H1 (cell line): ENCODE measurements at regions not wholly inside any gene's neighbourhood (a gene's known extent, or its start where the extent isn't known, plus 50 kb on each side); places are given as distances from the start of the nearest gene placed in this dataset.

ENCODE experiments used
- CTCF ChIA-PET: fragments of 300-600 bp; sonication (Branson Sonifier 250); formaldehyde crosslinking; loops from one replicate; lab custom pipeline; 2021; ENCODE audit not compliant: partially characterized antibody; lab: Charles Lee
- POLR2A ChIA-PET: fragments of 300-600 bp; sonication (Branson Sonifier 250); formaldehyde crosslinking; loops from one replicate; lab custom pipeline; 2021; ENCODE audit warnings: inconsistent platforms; ENCODE audit not compliant: partially characterized antibody; lab: Charles Lee
- DNase-seq, 2 experiments: peaks; one replicate each; pipeline versions ENCODE4 v3.0.0 to v3.0.0-alpha.2; 2010 to 2022; ENCODE audit warnings: low spot score in 2 of 2, low read depth in 1 of 2, mixed read lengths in 1 of 2
- FAIRE-seq: peaks from 2 replicates; lab custom pipeline; 2011; peaks lifted over from hg19 to GRCh38; lab: Jason Lieb, UNC
- H2AFZ ChIP-seq: 2 replicates; pipeline ENCODE4 v1.8.1; 2012; ENCODE audit warnings: low read length, inconsistent platforms
- H2AK5ac ChIP-seq: 2 replicates; pipeline ENCODE4 v1.6.1; 2013; ENCODE audit warnings: low read depth, low read length
- H2BK120ac ChIP-seq: replicated peaks from 2 replicates; pipeline ENCODE3; 2013; ENCODE audit warnings: low read depth, low read length, inconsistent platforms
- H2BK12ac ChIP-seq: 2 replicates; pipeline ENCODE4 v1.6.1; 2013; ENCODE audit warnings: low read depth, low read length
- H2BK15ac ChIP-seq: 2 replicates; pipeline ENCODE4 v1.6.1; 2013; ENCODE audit warnings: low read length
- H2BK20ac ChIP-seq: 2 replicates; pipeline ENCODE4 v1.6.1; 2013; ENCODE audit warnings: low read length
- H2BK5ac ChIP-seq: 2 replicates; pipeline ENCODE4 v1.6.1; 2013; ENCODE audit warnings: low read depth, low read length
- H3K14ac ChIP-seq: 2 replicates; pipeline ENCODE4 v1.6.1; 2013; ENCODE audit warnings: inconsistent platforms; ENCODE audit not compliant: insufficient read length
- H3K18ac ChIP-seq: 2 replicates; pipeline ENCODE4 v1.6.1; 2013; ENCODE audit warnings: low read length; ENCODE audit errors: extremely low read depth
- H3K23ac ChIP-seq: 2 replicates; pipeline ENCODE4 v1.6.1; 2013; ENCODE audit warnings: inconsistent platforms; ENCODE audit not compliant: insufficient read length
- H3K23me2 ChIP-seq: 2 replicates; pipeline ENCODE4 v1.6.1; 2013; ENCODE audit warnings: low read depth, low read length
- H3K27ac ChIP-seq: 2 replicates; pipeline ENCODE4 v1.6.1; 2011; ENCODE audit warnings: low read depth, low read length, inconsistent platforms
- H3K27me3 ChIP-seq, 4 experiments: replicated peaks in 1 of 4; 1 replicate in 1 of 4; 2 replicates in 3 of 4; pipeline versions ENCODE4 v1.6.1 to v1.8.1; 2011 to 2013; ENCODE audit warnings: low read length in 3 of 4, mild to moderate bottlenecking in 3 of 4, inconsistent platforms in 2 of 4, mixed read lengths in 2 of 4, moderate library complexity in 1 of 4; ENCODE audit not compliant: control insufficient read depth in 3 of 4, insufficient read depth in 3 of 4; ENCODE audit errors: extremely low read depth in 1 of 4
- H3K36me3 ChIP-seq, 4 experiments: 2 replicates each; pipeline versions ENCODE4 v1.6.1 to v1.8.1; 2011 to 2013; ENCODE audit warnings: mild to moderate bottlenecking in 4 of 4, low read length in 3 of 4, moderate library complexity in 2 of 4, control low read depth in 1 of 4, inconsistent platforms in 1 of 4; ENCODE audit not compliant: insufficient read depth in 4 of 4, control insufficient read depth in 2 of 4
- H3K4ac ChIP-seq: replicated peaks from 2 replicates; pipeline ENCODE3; 2013; ENCODE audit warnings: low read length, low read depth, mixed read lengths, inconsistent platforms; ENCODE audit not compliant: insufficient read length
- H3K4me1 ChIP-seq, 4 experiments: replicated peaks in 1 of 4; 1 replicate in 1 of 4; 2 replicates in 3 of 4; pipeline versions ENCODE4 v1.6.1 to v1.8.1; 2011 to 2013; ENCODE audit warnings: low read length in 3 of 4, inconsistent platforms in 2 of 4, mixed read lengths in 1 of 4; ENCODE audit not compliant: insufficient read depth in 4 of 4, control insufficient read depth in 3 of 4
- H3K4me2 ChIP-seq, 2 experiments: 2 replicates each; pipeline versions ENCODE4 v1.6.1 to v1.8.1; 2011 to 2013; ENCODE audit warnings: low read depth in 2 of 2, low read length in 2 of 2, control low read depth in 1 of 2, inconsistent platforms in 1 of 2, mild to moderate bottlenecking in 1 of 2; ENCODE audit not compliant: insufficient read depth in 1 of 2
- H3K4me3 ChIP-seq, 4 experiments: fragments of 200-600, 300-600 bp in 1 of 4; sonication (generic), shearing (Covaris generic), sonication (Bioruptor Twin) in 1 of 4; 2 replicates each; pipeline versions ENCODE4 v1.5.1 to v1.8.1; 2011 to 2016; ENCODE audit warnings: low read length in 4 of 4, low read depth in 3 of 4, control low read depth in 2 of 4, inconsistent platforms in 2 of 4, mild to moderate bottlenecking in 2 of 4, mixed read lengths in 1 of 4, moderate library complexity in 1 of 4; ENCODE audit not compliant: insufficient read depth in 2 of 4; ENCODE audit errors: extremely low read depth in 1 of 4
- H3K56ac ChIP-seq: replicated peaks from 2 replicates; pipeline ENCODE3; 2013; ENCODE audit warnings: low read depth, mild to moderate bottlenecking, mixed read lengths, low read length, inconsistent platforms; ENCODE audit not compliant: insufficient read length
- H3K79me1 ChIP-seq: 2 replicates; pipeline ENCODE4 v1.6.1; 2013; ENCODE audit warnings: low read depth, low read length, control low read depth
- H3K79me2 ChIP-seq, 2 experiments: 2 replicates each; pipeline versions ENCODE4 v1.6.1 to v1.8.1; 2012 to 2013; ENCODE audit warnings: low read length in 2 of 2, mild to moderate bottlenecking in 2 of 2, inconsistent platforms in 1 of 2; ENCODE audit not compliant: insufficient read depth in 2 of 2, control insufficient read depth in 1 of 2
- H3K9ac ChIP-seq, 4 experiments: replicated peaks in 1 of 4; 1 replicate in 1 of 4; 2 replicates in 3 of 4; pipeline versions ENCODE4 v1.6.1 to v1.8.1; 2011 to 2013; ENCODE audit warnings: low read depth in 3 of 4, low read length in 3 of 4, control low read depth in 2 of 4, mild to moderate bottlenecking in 2 of 4, moderate library complexity in 2 of 4, inconsistent platforms in 1 of 4; ENCODE audit errors: extremely low read depth in 1 of 4
- H3K9me3 ChIP-seq, 2 experiments: 2 replicates each; pipeline versions ENCODE4 v1.6.1 to v1.8.1; 2012 to 2013; ENCODE audit warnings: mild to moderate bottlenecking in 2 of 2, moderate library complexity in 2 of 2, control low read depth in 1 of 2, inconsistent platforms in 1 of 2, low read depth in 1 of 2, low read length in 1 of 2, mixed read lengths in 1 of 2; ENCODE audit not compliant: insufficient read depth in 2 of 2
- H4K20me1 ChIP-seq, 2 experiments: replicated peaks in 1 of 2; 2 replicates each; pipeline versions ENCODE3 to v1.8.1; 2011 to 2013; ENCODE audit warnings: inconsistent platforms in 2 of 2, low read length in 2 of 2, mild to moderate bottlenecking in 1 of 2; ENCODE audit not compliant: insufficient read depth in 2 of 2, control insufficient read depth in 1 of 2
- H4K5ac ChIP-seq: 2 replicates; pipeline ENCODE4 v1.6.1; 2013; ENCODE audit warnings: low read length, low read depth, mixed read lengths, inconsistent platforms; ENCODE audit not compliant: insufficient read length
- H4K8ac ChIP-seq: 2 replicates; pipeline ENCODE4 v1.8.0; 2013; ENCODE audit warnings: mild to moderate bottlenecking, moderate library complexity, low read length, inconsistent platforms; ENCODE audit not compliant: insufficient read depth; ENCODE audit errors: extremely low read depth
- H4K91ac ChIP-seq: replicated peaks from 2 replicates; pipeline ENCODE3; 2013; ENCODE audit warnings: low read length, mixed read lengths, inconsistent platforms; ENCODE audit not compliant: insufficient read length
- CHD1 ChIP-seq: IDR thresholded peaks from 2 replicates; pipeline ENCODE4 v1.6.1; 2012; ENCODE audit warnings: low read depth, low read length, improper control_type of control experiment
- CREB1 ChIP-seq: IDR thresholded peaks from 2 replicates; pipeline ENCODE4 v1.6.1; 2012; ENCODE audit warnings: inconsistent platforms
- EZH2 ChIP-seq: fragments of 200-600 bp; sonication (generic); IDR thresholded peaks from 2 replicates; pipeline ENCODE4 v1.7.1; 2012; ENCODE audit warnings: low read depth, mild to moderate bottlenecking, moderate library complexity, low read length, inconsistent platforms; ENCODE audit not compliant: severe bottlenecking
- GABPA ChIP-seq: IDR thresholded peaks from 2 replicates; pipeline ENCODE4 v1.6.1; 2011; ENCODE audit warnings: mild to moderate bottlenecking, low read length, moderate library complexity, borderline replicate concordance; ENCODE audit not compliant: insufficient read depth
- KDM5A ChIP-seq: fragments of 200-600 bp; IDR thresholded peaks from 2 replicates; pipeline ENCODE4 v1.7.1; 2012; ENCODE audit warnings: mild to moderate bottlenecking, low read length, inconsistent platforms, mixed read lengths
- NANOG ChIP-seq: IDR thresholded peaks from 2 replicates; pipeline ENCODE4 v1.6.1; 2011; ENCODE audit warnings: low read length, low read depth, mild to moderate bottlenecking, inconsistent platforms; ENCODE audit not compliant: insufficient read depth, poor library complexity, severe bottlenecking
- PHF8 ChIP-seq: fragments of 200-600 bp; sonication (generic); conservative IDR thresholded peaks from 2 replicates; pipeline ENCODE4 v1.7.1; 2012; ENCODE audit warnings: low read depth, mild to moderate bottlenecking, inconsistent platforms, low read length, moderate library complexity
- POLR2AphosphoS5 ChIP-seq: IDR thresholded peaks from 2 replicates; pipeline ENCODE4 v1.6.1; 2011; ENCODE audit warnings: low read depth, low read length
- RNF2 ChIP-seq: fragments of 200-900, 300-1000 bp; sonication (generic); IDR thresholded peaks from 2 replicates; pipeline ENCODE4 v1.7.1; 2016; ENCODE audit warnings: borderline replicate concordance, low read depth, mild to moderate bottlenecking, antibody characterized with exemption, low read length; ENCODE audit not compliant: poor library complexity, severe bottlenecking; ENCODE audit errors: missing control alignments
- SIX5 ChIP-seq: IDR thresholded peaks from 2 replicates; pipeline ENCODE4 v1.6.1; 2011; ENCODE audit warnings: mild to moderate bottlenecking, low read depth, low read length
- SP1 ChIP-seq: IDR thresholded peaks from 2 replicates; pipeline ENCODE4 v1.6.1; 2011; ENCODE audit warnings: low read depth, low read length
- SP2 ChIP-seq: IDR thresholded peaks from 2 replicates; pipeline ENCODE4 v1.6.1; 2012; ENCODE audit warnings: mild to moderate bottlenecking, low read length, inconsistent platforms
- SRF ChIP-seq: IDR thresholded peaks from 2 replicates; pipeline ENCODE4 v1.6.1; 2011; ENCODE audit warnings: mild to moderate bottlenecking, low read depth, low read length, moderate library complexity
- TAF7 ChIP-seq: optimal IDR thresholded peaks from 2 replicates; pipeline ENCODE3; 2011; ENCODE audit warnings: low read depth, mild to moderate bottlenecking, inconsistent platforms, low read length, moderate library complexity, borderline replicate concordance
- TEAD4 ChIP-seq: IDR thresholded peaks from 2 replicates; pipeline ENCODE4 v1.6.1; 2012; ENCODE audit warnings: low read depth, low read length, inconsistent platforms, mixed read lengths
- WGBS, 2 experiments: shearing (Covaris generic) in 1 of 2; methylation state at CpG; one replicate each; pipeline versions ENCODE4 v1.1.6 to v1.1.7; 2013 to 2015; ENCODE audit warnings: low lambda C conversion rate in 2 of 2, mixed read lengths in 2 of 2, inconsistent platforms in 1 of 2, low coverage in 1 of 2, missing lambda C conversion rate in 1 of 2; ENCODE audit not compliant: insufficient replicate concordance in 2 of 2, insufficient coverage in 1 of 2, insufficient read length in 1 of 2; ENCODE audit errors: extremely low coverage in 1 of 2, missing lambda C conversion rate in 1 of 2; 5-methylcytosine and 5-hydroxymethylcytosine counted together

DNA sequence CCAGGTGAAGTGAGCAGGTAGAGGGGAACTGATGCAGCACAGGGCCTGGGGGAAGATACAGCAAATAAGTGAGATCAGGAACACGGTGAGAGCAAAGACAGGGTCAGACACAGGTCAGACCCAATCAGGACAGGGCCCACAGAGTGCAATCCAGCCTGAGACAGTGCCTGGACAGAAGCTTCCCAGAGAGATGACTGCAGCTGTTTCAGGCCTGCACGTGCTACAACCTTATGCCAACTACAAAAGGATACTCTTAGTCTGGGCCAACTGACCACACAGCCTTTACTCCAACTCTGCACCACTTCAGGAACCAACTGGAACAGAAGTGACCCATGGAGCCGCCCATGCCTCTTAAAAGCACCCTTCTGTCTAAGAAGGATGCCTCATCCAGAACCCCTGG, 228.0 kb downstream of the TOMM20 start:
- Histone ChIP-seq H4K91ac (no peak overlapping the region), H3K14ac (no peak overlapping the region), H3K4me3 (no peak overlapping the region), H3K9ac (no peak overlapping the region), H2BK120ac (no peak overlapping the region), H2BK5ac (no peak overlapping the region), H3K27me3 (peaks cover 0 to 4% (median 0%) of the 10 kb centered on the region in 4 experiments; a peak in 2 of 7 replicates), H2AK5ac (no peak overlapping the region), H3K4me2 (no peak overlapping the region), H3K79me2 (no peaks in the 10 kb centered on the region), H4K5ac (no peak overlapping the region), H3K56ac (no peak overlapping the region), H2BK12ac (no peak overlapping the region), H2AFZ (no peak overlapping the region), H3K9me3 (no peaks in the 10 kb centered on the region), H3K27ac (no peak overlapping the region), H2BK15ac (peak overlapping the region; percentile 68; the same call in 1 of the 2 replicates), H3K23ac (no peak overlapping the region), H3K18ac (no peak overlapping the region), H3K79me1 (no peaks in the 10 kb centered on the region), H4K20me1 (no peaks in the 10 kb centered on the region), H3K36me3 (no peaks in the 10 kb centered on the region), H3K4me1 (peaks cover 0 to 8% (median 2%) of the 10 kb centered on the region in 4 experiments; a peak in 3 of 7 replicates), H2BK20ac (peak overlapping the region; percentile 49; the same call in 1 of the 2 replicates), H4K8ac (no peak overlapping the region), H3K23me2 (no peaks in the 10 kb centered on the region), H3K4ac (no peak overlapping the region)
- POLR2A ChIA-PET = no interaction called here
- 86% methylated on average over 3 of the region's 3 CpGs; no CpG with 5 or more reads in 1 of the 2 experiments for WGBS, 2 experiments
- TF ChIP-seq KDM5A (no peak), EZH2 (no peak), SRF (no peak), SIX5 (no peak), GABPA (no peak), TAF7 (no peak), TEAD4 (no peak), NANOG (no peak), SP2 (no peak), CREB1 (no peak), PHF8 (no peak), POLR2AphosphoS5 (no peak), CHD1 (no peak), SP1 (no peak), RNF2 (no peak)
- CTCF ChIA-PET = no interaction called here
- DNase-seq = no peak
- no peak for FAIRE-seq
